Trophoblast cell (in vitro differentiated cells and primary cell): ENCODE measurements at regions not wholly inside any gene's neighbourhood (a gene's known extent, or its start where the extent isn't known, plus 50 kb on each side); places are given as distances from the start of the nearest gene placed in this dataset.
"Not testable (repeated sequence)": the region's sequence is repeated elsewhere in the genome, so short reads cannot be mapped to it uniquely, and the experiment has no call there.

ENCODE experiments used
- DNase-seq, 2 donors: peaks; one replicate each; pipeline ENCODE4 v3.0.0-alpha.2; 2016
- H2AFZ ChIP-seq: 2 replicates; pipeline ENCODE4 v1.6.1; 2013; ENCODE audit warnings: low read length, moderate library complexity, mild to moderate bottlenecking; ENCODE audit not compliant: insufficient read depth, poor library complexity
- H2AK5ac ChIP-seq: 2 replicates; pipeline ENCODE4 v1.6.1; 2013; ENCODE audit warnings: mild to moderate bottlenecking, low read length
- H2BK120ac ChIP-seq: 2 replicates; pipeline ENCODE4 v1.6.1; 2013; ENCODE audit warnings: low read length, mild to moderate bottlenecking, moderate library complexity; ENCODE audit not compliant: insufficient read depth, poor library complexity
- H2BK12ac ChIP-seq: 2 replicates; pipeline ENCODE4 v1.6.1; 2013; ENCODE audit warnings: mild to moderate bottlenecking, low read length, moderate library complexity
- H2BK5ac ChIP-seq: 2 replicates; pipeline ENCODE4 v1.6.1; 2013; ENCODE audit warnings: low read length, low read depth, moderate library complexity, mild to moderate bottlenecking; ENCODE audit not compliant: poor library complexity
- H3K14ac ChIP-seq: 2 replicates; pipeline ENCODE4 v1.6.1; 2013; ENCODE audit warnings: mild to moderate bottlenecking, low read length
- H3K18ac ChIP-seq: 2 replicates; pipeline ENCODE4 v1.6.1; 2013; ENCODE audit warnings: mild to moderate bottlenecking, low read length
- H3K23ac ChIP-seq: 2 replicates; pipeline ENCODE4 v1.6.1; 2013; ENCODE audit warnings: low read length
- H3K27ac ChIP-seq: 2 replicates; pipeline ENCODE4 v1.5.1; 2013; ENCODE audit warnings: low read depth, mild to moderate bottlenecking, inconsistent platforms, low read length, moderate library complexity
- H3K27me3 ChIP-seq: 2 replicates; pipeline ENCODE4 v1.6.1; 2013; ENCODE audit warnings: inconsistent platforms, mild to moderate bottlenecking, low read length, moderate library complexity; ENCODE audit not compliant: insufficient read depth
- H3K36me3 ChIP-seq, 2 experiments: 1 replicate in 1 of 2; 2 replicates in 1 of 2; pipeline ENCODE4 v1.6.1; 2013; ENCODE audit warnings: low read length in 2 of 2, mild to moderate bottlenecking in 2 of 2, moderate library complexity in 1 of 2; ENCODE audit not compliant: insufficient read depth in 2 of 2, control insufficient read depth in 1 of 2
- H3K4ac ChIP-seq: 2 replicates; pipeline ENCODE4 v1.6.1; 2013; ENCODE audit warnings: low read depth, mild to moderate bottlenecking, low read length, moderate library complexity
- H3K4me1 ChIP-seq, 2 experiments: 1 replicate in 1 of 2; 2 replicates in 1 of 2; pipeline ENCODE4 v1.6.1; 2013; ENCODE audit warnings: low read length in 2 of 2, mild to moderate bottlenecking in 2 of 2, moderate library complexity in 1 of 2; ENCODE audit not compliant: insufficient read depth in 2 of 2, control insufficient read depth in 1 of 2
- H3K4me2 ChIP-seq: 2 replicates; pipeline ENCODE4 v1.6.1; 2013; ENCODE audit warnings: inconsistent platforms, mild to moderate bottlenecking, low read length, moderate library complexity
- H3K4me3 ChIP-seq: 2 replicates; pipeline ENCODE4 v1.5.1; 2013; ENCODE audit warnings: mild to moderate bottlenecking, low read depth, low read length, inconsistent platforms
- H3K79me1 ChIP-seq: one replicate; pipeline ENCODE4 v1.6.1; 2013; ENCODE audit warnings: low read length
- H3K79me2 ChIP-seq: 2 replicates; pipeline ENCODE4 v1.6.1; 2013; ENCODE audit warnings: low read length, mild to moderate bottlenecking; ENCODE audit not compliant: control insufficient read depth, insufficient read depth, poor library complexity
- H3K9ac ChIP-seq: 2 replicates; pipeline ENCODE4 v1.6.1; 2013; ENCODE audit warnings: mild to moderate bottlenecking, low read length
- H3K9me3 ChIP-seq: 2 replicates; pipeline ENCODE4 v1.6.1; 2013; ENCODE audit warnings: low read depth, mild to moderate bottlenecking, control low read depth, inconsistent platforms, low read length; ENCODE audit not compliant: insufficient read depth
- H4K12ac ChIP-seq: 2 replicates; pipeline ENCODE4 v1.6.1; 2013; ENCODE audit warnings: low read depth, mild to moderate bottlenecking, low read length, moderate library complexity
- H4K8ac ChIP-seq: 2 replicates; pipeline ENCODE4 v1.6.1; 2013; ENCODE audit warnings: low read depth, mild to moderate bottlenecking, low read length, moderate library complexity
- H4K91ac ChIP-seq: one replicate; pipeline ENCODE4 v1.6.1; 2013; ENCODE audit warnings: low read depth, mild to moderate bottlenecking, low read length, moderate library complexity
- WGBS: extraction: QIAGEN DNeasy Blood & Tissue Kit; methylation state at CpG from one replicate; pipeline ENCODE4 v1.1.7; 2013; ENCODE audit warnings: missing lambda C conversion rate; ENCODE audit not compliant: insufficient read length, insufficient coverage; ENCODE audit errors: extremely low coverage; 5-methylcytosine and 5-hydroxymethylcytosine counted together

DNA sequence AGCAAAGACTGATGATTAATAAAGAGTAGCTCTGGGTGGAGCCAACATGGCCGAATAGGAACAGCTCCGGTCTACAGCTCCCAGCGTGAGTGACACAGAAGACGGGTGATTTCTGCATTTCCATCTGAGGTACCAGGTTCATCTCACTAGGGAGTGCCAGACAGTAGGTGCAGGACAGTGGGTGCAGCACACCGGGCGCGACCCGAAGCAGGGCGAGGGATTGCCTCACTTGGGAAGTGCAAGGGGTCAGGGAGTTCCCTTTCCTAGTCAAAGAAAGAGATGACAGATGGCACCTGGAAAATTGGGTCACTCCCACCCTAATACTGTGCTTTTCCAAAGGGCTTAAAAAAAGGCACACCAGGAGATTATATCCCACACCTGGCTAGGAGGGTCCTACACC, 533.4 kb upstream of the LRATD1 start:
- not testable (repeated sequence) for H3K9ac ChIP-seq, H3K18ac ChIP-seq, H2BK120ac ChIP-seq, H4K8ac ChIP-seq, DNase-seq, H3K4me1 ChIP-seq, H3K23ac ChIP-seq, H3K79me1 ChIP-seq, H3K4me3 ChIP-seq, H2BK12ac ChIP-seq, H2AFZ ChIP-seq, H2AK5ac ChIP-seq, H3K4ac ChIP-seq, H3K79me2 ChIP-seq, H3K4me2 ChIP-seq, H3K27me3 ChIP-seq, H4K12ac ChIP-seq, H4K91ac ChIP-seq, H3K36me3 ChIP-seq, H3K9me3 ChIP-seq, H3K14ac ChIP-seq, H2BK5ac ChIP-seq, H3K27ac ChIP-seq
- WGBS, result no CpG with 5 or more reads among the region's 9 CpGs

DNA sequence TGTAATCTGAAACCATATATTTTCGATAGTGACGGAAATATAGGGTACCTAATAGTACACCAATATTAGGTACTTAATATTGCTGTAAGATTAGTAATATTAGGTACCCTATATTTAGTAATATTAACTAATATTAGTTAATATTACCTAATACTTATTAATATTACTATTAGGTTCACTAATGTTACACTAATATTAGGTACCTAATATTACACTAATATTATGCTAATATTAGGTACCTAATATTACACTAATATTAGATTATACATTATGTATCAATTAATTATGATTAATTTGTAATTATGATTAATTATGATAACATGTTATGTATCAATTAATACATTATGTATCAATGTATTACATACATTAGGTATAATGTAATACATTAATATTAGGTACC, 518.2 kb upstream of the LRATD1 start:
- Histone ChIP-seq H2AK5ac (no peak overlapping the region), H3K4me3 (no peak overlapping the region), H4K12ac (no peak overlapping the region), H3K18ac (no peak overlapping the region), H2AFZ (no peak overlapping the region), H3K9ac (no peak overlapping the region), H4K8ac (no peak overlapping the region), H3K14ac (no peak overlapping the region), H3K79me2 (no peaks in the 10 kb centered on the region), H3K4ac (no peak overlapping the region), H3K4me1 (no peaks in the 10 kb centered on the region), H3K9me3 (no peaks in the 10 kb centered on the region), H3K27me3 (no peaks in the 10 kb centered on the region), H3K23ac (no peak overlapping the region), H2BK12ac (no peak overlapping the region), H3K79me1 (no peaks in the 10 kb centered on the region), H3K36me3 (no peaks in the 10 kb centered on the region), H3K4me2 (no peak overlapping the region), H4K91ac (no peak overlapping the region), H2BK120ac (no peak overlapping the region), H3K27ac (no peak overlapping the region), H2BK5ac (no peak overlapping the region)
- no CpG with 5 or more reads among the region's 2 CpGs for WGBS
- DNase-seq, result no peak

DNA sequence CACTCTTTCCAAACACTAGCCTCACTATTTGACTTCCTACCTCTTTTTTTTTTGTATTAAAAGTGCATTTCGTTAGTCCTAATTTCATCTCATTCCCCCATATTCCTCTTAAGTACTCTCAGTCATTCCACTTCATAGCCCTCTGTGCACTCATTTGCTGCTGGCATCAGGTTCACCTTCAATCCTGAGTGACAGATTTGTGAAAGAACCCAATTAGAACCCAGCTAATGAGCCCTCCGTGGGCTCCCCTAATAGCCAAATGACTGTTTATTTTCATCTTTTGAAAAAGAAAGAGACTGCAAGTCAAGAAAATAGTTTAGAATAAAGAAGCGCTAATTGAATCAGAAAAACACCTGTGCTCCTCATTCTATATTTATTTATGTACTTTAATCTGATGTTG, 512.1 kb upstream of the LRATD1 start:
- Histone ChIP-seq H3K4me3 (no peak overlapping the region), H3K9me3 (no peaks in the 10 kb centered on the region), H4K91ac (no peak overlapping the region), H2BK5ac (no peak overlapping the region), H3K4me2 (no peak overlapping the region), H3K23ac (no peak overlapping the region), H3K79me1 (no peaks in the 10 kb centered on the region), H3K18ac (no peak overlapping the region), H2BK12ac (no peak overlapping the region), H3K4me1 (no peaks in the 10 kb centered on the region), H3K9ac (no peak overlapping the region), H3K79me2 (no peaks in the 10 kb centered on the region), H2BK120ac (no peak overlapping the region), H3K27ac (no peak overlapping the region), H2AFZ (no peak overlapping the region), H4K8ac (no peak overlapping the region), H2AK5ac (no peak overlapping the region), H3K14ac (no peak overlapping the region), H4K12ac (no peak overlapping the region), H3K36me3 (no peaks in the 10 kb centered on the region), H3K4ac (no peak overlapping the region), H3K27me3 (no peaks in the 10 kb centered on the region)
- WGBS, result no CpG with 5 or more reads among the region's 3 CpGs
- no peak for DNase-seq

DNA sequence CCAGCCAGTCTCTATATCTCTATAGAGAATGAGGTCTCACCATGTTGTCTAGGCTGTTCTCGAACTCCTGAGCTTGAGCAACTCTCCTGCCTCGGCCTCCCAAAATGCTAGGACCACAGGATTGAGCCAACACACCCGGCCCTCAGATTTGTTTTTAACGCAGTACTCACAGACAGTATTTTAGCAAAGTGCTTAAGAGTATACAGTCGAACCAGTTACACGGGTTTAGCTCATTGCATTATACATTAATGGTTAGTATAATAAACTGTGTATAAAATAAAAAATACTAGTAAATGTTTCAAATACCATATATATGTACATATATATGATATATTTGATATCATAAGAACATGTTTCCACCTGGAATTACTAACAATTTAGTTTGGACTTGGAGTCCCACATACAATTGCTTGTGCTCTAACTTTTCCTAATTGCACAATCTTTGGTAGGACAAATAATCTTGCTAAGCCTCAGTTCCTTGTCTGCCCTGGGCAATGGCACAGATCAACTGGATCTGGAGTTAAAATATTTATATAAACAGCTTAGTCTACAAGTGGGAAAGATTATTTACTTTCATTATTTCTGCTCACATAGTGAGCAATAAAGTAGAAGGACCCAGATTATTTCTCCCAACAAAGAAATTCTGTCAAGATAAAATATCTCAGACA, 508.9 kb upstream of the LRATD1 start:
- no CpG with 5 or more reads among the region's 6 CpGs for WGBS
- Histone ChIP-seq H3K27me3 (no peaks in the 10 kb centered on the region), H3K14ac (no peak overlapping the region)

More for the DNA sequence above, 508.9 kb upstream of the LRATD1 start:
- Histone ChIP-seq H3K4me2 (no peak overlapping the region), H3K9ac (no peak overlapping the region), H4K12ac (no peak overlapping the region), H3K9me3 (no peaks in the 10 kb centered on the region), H4K91ac (no peak overlapping the region), H2BK120ac (no peak overlapping the region), H2BK5ac (no peak overlapping the region), H4K8ac (no peak overlapping the region), H3K4me3 (no peak overlapping the region), H3K4me1 (no peaks in the 10 kb centered on the region), H2AFZ (no peak overlapping the region), H3K18ac (no peak overlapping the region), H3K36me3 (no peaks in the 10 kb centered on the region), H2BK12ac (no peak overlapping the region), H3K4ac (no peak overlapping the region), H3K27ac (no peak overlapping the region), H3K79me2 (no peaks in the 10 kb centered on the region), H3K79me1 (no peaks in the 10 kb centered on the region), H2AK5ac (no peak overlapping the region), H3K23ac (no peak overlapping the region)
- no peak for DNase-seq
